Kidney (tissue), 13 donors: ENCODE measurements at regions not wholly inside any gene's neighbourhood (a gene's known extent, or its start where the extent isn't known, plus 50 kb on each side); places are given as distances from the start of the nearest gene placed in this dataset.

ENCODE experiments used
- DNase-seq, 5 donors: peaks; one replicate each; pipeline ENCODE4 v3.0.0-alpha.2; 2013 to 2020
- FAIRE-seq: peaks from 2 replicates; lab custom pipeline; 2012; peaks lifted over from hg19 to GRCh38; lab: Jason Lieb, UNC
- H3K27ac ChIP-seq, 2 donors: one replicate each; pipeline ENCODE4 v1.7.0; 2013; ENCODE audit warnings: low read depth in 2 of 2, low read length in 2 of 2, inconsistent platforms in 1 of 2
- H3K27me3 ChIP-seq: one replicate; pipeline ENCODE4 v1.7.1; 2013; ENCODE audit warnings: low read length, inconsistent platforms; ENCODE audit not compliant: control insufficient read depth, insufficient read depth
- H3K36me3 ChIP-seq, 3 donors: one replicate each; pipeline versions ENCODE4 v1.7.0 to v1.7.1; 2013; ENCODE audit warnings: low read length in 3 of 3, control low read depth in 1 of 3, inconsistent platforms in 1 of 3; ENCODE audit not compliant: insufficient read depth in 3 of 3, control insufficient read depth in 2 of 3
- H3K4me1 ChIP-seq, 3 donors: one replicate each; pipeline versions ENCODE4 v1.7.0 to v1.7.1; 2013; ENCODE audit warnings: low read length in 3 of 3, inconsistent platforms in 1 of 3, low read depth in 1 of 3; ENCODE audit not compliant: control insufficient read depth in 2 of 3, insufficient read depth in 2 of 3
- H3K4me3 ChIP-seq, 3 donors: one replicate each; pipeline versions ENCODE4 v1.7.0 to v1.8.1; 2013; ENCODE audit warnings: low read length in 3 of 3, control low read depth in 1 of 3, inconsistent platforms in 1 of 3
- H3K9ac ChIP-seq, 3 donors: one replicate each; pipeline versions ENCODE4 v1.7.0 to v1.7.1; 2013; ENCODE audit warnings: low read length in 3 of 3, control low read depth in 1 of 3, inconsistent platforms in 1 of 3
- H3K9me3 ChIP-seq, 3 donors: one replicate each; pipeline versions ENCODE4 v1.7.0 to v1.7.1; 2013; ENCODE audit warnings: low read length in 3 of 3, control low read depth in 1 of 3, inconsistent platforms in 1 of 3; ENCODE audit not compliant: control insufficient read depth in 2 of 3, insufficient read depth in 1 of 3
- CTCF ChIP-seq: IDR thresholded peaks from 3 replicates; pipeline ENCODE4 v1.5.1; 2012; ENCODE audit warnings: mild to moderate bottlenecking, moderate library complexity, borderline replicate concordance; ENCODE audit not compliant: insufficient read depth; ENCODE audit errors: extremely low read depth
- intact Hi-C: fragments of 100-400 bp; cut with DNase I; formaldehyde crosslinking; loops from one replicate; pipeline ENCODE4 v1.11.1; 2022
- donor health status: control.
- donor health status: control.
- donor health status: control.
- donor health status: control.
- donor health status: control.
- donor health status: DM: yes; HTN: yes; CAD: no.
- donor health status: Normal renal cell carcinoma (clear cell type).

GRCh38 chr2:223368481-223368880, 233.7 kb downstream of the SCG2 start:
- Histone ChIP-seq H3K4me1 (no peaks in the 10 kb centered on the region), H3K27me3 (no peaks in the 10 kb centered on the region), H3K9me3 (no peaks in the 10 kb centered on the region), H3K4me3 (no peak overlapping the region), H3K27ac (no peak overlapping the region), H3K9ac (no peak overlapping the region), H3K36me3 (no peaks in the 10 kb centered on the region)
- no peak for FAIRE-seq
- no peak for TF ChIP-seq CTCF
- DNase-seq = no peak
- intact Hi-C loops = no loop called here

GRCh38 chr2:223369889-223370288, 232.3 kb downstream of the SCG2 start:
- no peak for FAIRE-seq
- Histone ChIP-seq H3K9ac (no peak overlapping the region), H3K4me1 (no peaks in the 10 kb centered on the region), H3K36me3 (no peaks in the 10 kb centered on the region), H3K9me3 (no peaks in the 10 kb centered on the region), H3K27ac (no peak overlapping the region), H3K27me3 (no peaks in the 10 kb centered on the region), H3K4me3 (no peak overlapping the region)
- DNase-seq = no peak
- no peak for TF ChIP-seq CTCF
- intact Hi-C loops = no loop called here

DNA sequence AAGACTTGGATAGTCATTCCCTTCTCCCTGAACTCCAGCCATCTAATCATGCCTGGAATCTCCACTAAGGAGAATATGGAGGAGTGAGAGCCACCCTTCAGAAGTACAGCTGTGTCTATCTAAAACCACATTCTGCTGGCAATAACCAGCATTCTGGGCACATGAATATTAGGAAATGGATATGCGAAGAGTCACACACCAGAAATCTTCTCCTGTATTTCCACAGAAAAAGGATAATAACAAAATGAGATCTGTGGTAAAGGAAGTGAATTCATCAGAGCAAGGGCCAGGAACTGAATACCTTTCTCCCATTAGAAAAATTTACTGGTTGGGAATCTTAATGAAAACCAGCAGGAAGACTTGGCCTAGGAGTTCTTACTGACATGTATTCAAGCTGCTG, 218.8 kb downstream of the SCG2 start:
- DNase-seq = no peak
- Histone ChIP-seq H3K9ac (no peak overlapping the region), H3K36me3 (no peaks in the 10 kb centered on the region), H3K4me3 (no peak overlapping the region), H3K4me1 (no peaks in the 10 kb centered on the region), H3K9me3 (no peaks in the 10 kb centered on the region), H3K27me3 (no peaks in the 10 kb centered on the region), H3K27ac (no peak overlapping the region)
- FAIRE-seq = no peak
- intact Hi-C loops = no loop called here
- TF ChIP-seq CTCF = no peak

DNA sequence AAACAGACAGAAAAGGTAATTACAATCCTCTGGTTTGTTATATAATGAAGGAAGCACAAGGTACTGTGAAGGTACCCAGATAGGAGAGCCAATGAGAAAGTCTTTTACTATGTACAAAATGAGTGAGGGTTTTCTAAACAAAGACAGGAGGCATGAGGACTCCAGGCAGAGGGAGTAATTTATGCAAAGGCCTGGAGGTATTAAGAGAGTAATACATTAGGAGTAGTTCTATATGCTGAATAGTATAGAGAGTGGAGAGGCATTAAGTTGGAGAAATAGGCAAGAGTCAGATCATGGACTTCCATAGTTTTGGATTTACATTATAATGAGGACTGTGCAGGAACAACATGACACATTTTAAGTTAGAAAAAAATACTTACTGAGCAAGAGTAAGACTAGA, 216.0 kb downstream of the SCG2 start:
- no peaks in the 10 kb centered on the region for H3K36me3 ChIP-seq
- FAIRE-seq = no peak
- no peak overlapping the region for H3K9ac ChIP-seq
- H3K27me3 ChIP-seq = no peaks in the 10 kb centered on the region
- no peak overlapping the region for H3K27ac ChIP-seq
- intact Hi-C loops = no loop called here
- H3K9me3 ChIP-seq = no peaks in the 10 kb centered on the region
- no peak for DNase-seq
- no peaks in the 10 kb centered on the region for H3K4me1 ChIP-seq
- H3K4me3 ChIP-seq = no peak overlapping the region
- TF ChIP-seq CTCF = no peak
